OCI-LY7 (cell line): ENCODE measurements at regions not wholly inside any gene's neighbourhood (a gene's known extent, or its start where the extent isn't known, plus 50 kb on each side); places are given as distances from the start of the nearest gene placed in this dataset.

ENCODE experiments used
- BruUV-seq: library from RNA; stranded (reverse); fragments of 400-500 nt; replicated peaks from 2 replicates; lab custom pipeline; 2021; lab: Mats Ljungman, UMichigan
- CTCF ChIA-PET: fragments of 300-600 bp; sonication (Branson Sonifier 250); formaldehyde crosslinking; loops from one replicate; lab custom pipeline; 2022; ENCODE audit warnings: antibody characterized with exemption; ENCODE audit not compliant: unreplicated experiment; lab: Charles Lee
- POLR2A ChIA-PET: fragments of 300-600 bp; sonication (Branson Sonifier 250); formaldehyde crosslinking; loops from one replicate; lab custom pipeline; 2022; ENCODE audit warnings: antibody characterized with exemption; lab: Charles Lee
- DNase-seq: peaks from one replicate; pipeline ENCODE4 v3.0.0-alpha.2; 2015; ENCODE audit warnings: low spot score
- H2AFZ ChIP-seq: fragments of 200-600 bp; sonication (generic), shearing (Covaris generic); 2 replicates; pipeline ENCODE4 v1.6.1; 2014; ENCODE audit warnings: mild to moderate bottlenecking, antibody characterized with exemption, low read length, moderate library complexity
- H3K27ac ChIP-seq: fragments of 200-600 bp; sonication (generic); 2 replicates; pipeline ENCODE4 v1.5.1; 2014; ENCODE audit warnings: mixed run types, low read depth, mild to moderate bottlenecking, moderate library complexity, low read length, inconsistent platforms; ENCODE audit not compliant: poor library complexity, severe bottlenecking
- H3K36me3 ChIP-seq: fragments of 200-600 bp; sonication (generic); 2 replicates; pipeline ENCODE4 v1.6.1; 2014; ENCODE audit warnings: mild to moderate bottlenecking, antibody characterized with exemption, low read length, moderate library complexity, mixed read lengths; ENCODE audit not compliant: insufficient read depth
- H3K4me1 ChIP-seq: fragments of 200-600 bp; sonication (generic); 2 replicates; pipeline ENCODE4 v1.5.1; 2014; ENCODE audit warnings: mild to moderate bottlenecking, low read length; ENCODE audit not compliant: insufficient read depth, poor library complexity, severe bottlenecking
- H3K4me2 ChIP-seq: fragments of 200-600 bp; sonication (generic); 2 replicates; pipeline ENCODE4 v1.6.1; 2014; ENCODE audit warnings: mild to moderate bottlenecking, low read length
- H3K4me3 ChIP-seq: fragments of 200-600 bp; sonication (generic); 2 replicates; pipeline ENCODE4 v1.5.1; 2014; ENCODE audit warnings: mild to moderate bottlenecking, low read depth, low read length; ENCODE audit not compliant: poor library complexity, severe bottlenecking
- H3K79me2 ChIP-seq: fragments of 200-600 bp; sonication (generic); 2 replicates; pipeline ENCODE4 v1.6.1; 2016; ENCODE audit warnings: low read depth, mild to moderate bottlenecking, low read length, moderate library complexity, mixed read lengths; ENCODE audit not compliant: insufficient read depth
- H3K9me2 ChIP-seq: fragments of 200-600 bp; sonication (generic); 2 replicates; pipeline ENCODE4 v1.6.1; 2016; ENCODE audit warnings: mild to moderate bottlenecking, low read length, mixed read lengths; ENCODE audit not compliant: insufficient read depth
- H3K9me3 ChIP-seq: fragments of 200-600 bp; sonication (generic); 2 replicates; pipeline ENCODE4 v1.6.1; 2014; ENCODE audit warnings: mild to moderate bottlenecking, mixed run types, low read length, mixed read lengths
- H4K20me1 ChIP-seq: fragments of 200-600 bp; sonication (generic); 2 replicates; pipeline ENCODE4 v1.6.1; 2014; ENCODE audit warnings: mild to moderate bottlenecking, antibody characterized with exemption, low read length, moderate library complexity, mixed read lengths; ENCODE audit not compliant: insufficient read depth
- EZH2phosphoT487 ChIP-seq: fragments of 200-600 bp; sonication (generic); IDR thresholded peaks from 2 replicates; pipeline ENCODE4 v1.6.1; 2018; ENCODE audit warnings: low read depth, borderline replicate concordance, mild to moderate bottlenecking, mixed run types, antibody characterized with exemption, low read length, moderate library complexity, mixed read lengths
- intact Hi-C: fragments of 100-400 bp; cut with micrococcal nuclease; formaldehyde crosslinking; loops from one replicate; pipeline ENCODE4 v1.10.0; 2022; ENCODE audit not compliant: unreplicated experiment
- TF ChIP-seq, protein P1 (sequence below): fragments of 200-600 bp; sonication (generic); conservative IDR thresholded peaks from 2 replicates; pipeline ENCODE4 v1.5.1; 2014; ENCODE audit warnings: mild to moderate bottlenecking, antibody characterized with exemption, low read length, moderate library complexity, mixed read lengths

DNA sequence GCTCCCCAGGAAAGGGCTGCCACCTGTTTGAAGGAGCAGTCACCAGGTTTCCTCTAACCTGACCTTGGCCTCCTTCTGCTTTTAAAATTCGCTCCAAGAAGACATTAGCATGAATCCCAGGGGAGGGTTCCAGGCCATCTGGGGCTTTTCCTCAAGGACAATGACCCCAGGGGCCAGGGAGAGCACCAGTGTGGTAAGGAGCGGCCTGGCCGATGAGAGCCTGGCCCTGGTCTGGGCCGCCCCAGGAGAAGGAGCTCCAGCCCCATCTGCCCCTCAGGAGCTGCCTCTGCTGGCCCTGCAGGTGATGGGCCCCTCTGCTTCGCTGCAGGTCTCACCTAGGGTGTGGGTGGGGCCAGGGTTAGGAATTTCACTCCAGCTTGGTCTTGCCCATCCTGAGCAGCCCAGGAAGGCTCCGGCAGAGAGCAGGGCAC lies 209.2 kb upstream of the TNRC6C start:
- no TSS peak for BruUV-seq
- Histone ChIP-seq H3K4me3 (no peak overlapping the region), H4K20me1 (no peaks in the 10 kb centered on the region), H3K4me2 (no peak overlapping the region), H3K9me3 (0 out of 2 replicates have a peak, but pooled peaks cover 6% of the 10 kb centered on the region), H3K9me2 (no peaks in the 10 kb centered on the region), H3K4me1 (no peaks in the 10 kb centered on the region), H3K79me2 (no peaks in the 10 kb centered on the region), H3K27ac (no peak overlapping the region), H2AFZ (no peak overlapping the region), H3K36me3 (no peaks in the 10 kb centered on the region)
- CTCF ChIA-PET: no interaction called here
- intact Hi-C loops: loop anchor here (10.0 kb wide), 1 partner anchor 205 kb away; no protein-coding TSS in a partner anchor
- DNase-seq: no peak
- POLR2A ChIA-PET: no interaction called here
- TF ChIP-seq, protein P1, sequence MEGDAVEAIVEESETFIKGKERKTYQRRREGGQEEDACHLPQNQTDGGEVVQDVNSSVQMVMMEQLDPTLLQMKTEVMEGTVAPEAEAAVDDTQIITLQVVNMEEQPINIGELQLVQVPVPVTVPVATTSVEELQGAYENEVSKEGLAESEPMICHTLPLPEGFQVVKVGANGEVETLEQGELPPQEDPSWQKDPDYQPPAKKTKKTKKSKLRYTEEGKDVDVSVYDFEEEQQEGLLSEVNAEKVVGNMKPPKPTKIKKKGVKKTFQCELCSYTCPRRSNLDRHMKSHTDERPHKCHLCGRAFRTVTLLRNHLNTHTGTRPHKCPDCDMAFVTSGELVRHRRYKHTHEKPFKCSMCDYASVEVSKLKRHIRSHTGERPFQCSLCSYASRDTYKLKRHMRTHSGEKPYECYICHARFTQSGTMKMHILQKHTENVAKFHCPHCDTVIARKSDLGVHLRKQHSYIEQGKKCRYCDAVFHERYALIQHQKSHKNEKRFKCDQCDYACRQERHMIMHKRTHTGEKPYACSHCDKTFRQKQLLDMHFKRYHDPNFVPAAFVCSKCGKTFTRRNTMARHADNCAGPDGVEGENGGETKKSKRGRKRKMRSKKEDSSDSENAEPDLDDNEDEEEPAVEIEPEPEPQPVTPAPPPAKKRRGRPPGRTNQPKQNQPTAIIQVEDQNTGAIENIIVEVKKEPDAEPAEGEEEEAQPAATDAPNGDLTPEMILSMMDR: no peak
- no peak for TF ChIP-seq EZH2phosphoT487

DNA sequence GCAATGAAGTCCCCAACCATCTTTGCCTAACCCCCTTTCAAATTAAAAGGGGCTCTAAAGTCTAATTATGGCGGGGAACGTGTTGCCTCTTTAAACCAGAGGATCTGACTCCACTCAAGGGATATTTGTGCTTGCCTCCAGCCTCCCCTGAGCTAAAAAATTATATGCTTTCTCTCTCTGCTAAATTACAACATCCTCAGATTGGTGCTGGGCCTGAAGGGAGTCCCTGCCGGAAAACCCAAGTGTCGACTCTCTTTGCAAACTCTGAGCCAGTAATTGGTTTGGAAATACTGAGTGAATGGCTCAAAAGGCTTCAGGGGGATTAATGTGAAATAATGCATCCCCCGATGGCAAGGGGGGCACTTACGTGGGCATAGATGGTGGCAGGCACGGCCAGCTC lies 208.5 kb upstream of the TNRC6C start:
- ChIA-PET POLR2A (no interaction called here), CTCF (no interaction called here)

DNA sequence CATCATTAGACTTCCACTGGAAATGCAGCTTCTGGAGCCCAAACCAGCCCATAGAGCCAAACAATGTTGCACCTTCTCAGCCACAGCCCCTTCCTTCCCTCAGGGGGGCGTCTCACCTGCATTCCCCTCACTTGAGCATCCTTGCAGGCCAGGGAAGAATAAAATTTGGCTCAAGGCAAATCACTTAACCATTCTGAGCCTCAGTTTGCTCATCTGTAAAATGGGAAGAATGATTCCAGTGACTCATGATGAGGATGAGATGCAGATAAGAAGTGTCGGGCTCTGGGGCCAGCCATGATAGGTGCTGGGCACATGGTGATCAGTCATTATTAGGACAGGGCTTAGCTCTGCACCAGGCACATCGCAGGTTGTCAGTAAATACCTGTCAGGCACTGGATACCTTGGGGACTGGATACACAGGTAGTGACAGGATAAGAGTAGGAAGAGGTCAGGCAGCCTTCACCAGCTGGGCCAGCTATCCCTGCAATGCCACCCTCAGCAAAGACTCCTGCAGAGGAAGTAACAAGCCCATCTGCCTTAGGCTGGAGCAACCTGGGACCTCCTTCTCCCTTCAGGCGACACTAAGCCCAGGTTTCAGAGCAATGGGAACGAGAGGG lies 208.0 kb upstream of the TNRC6C start:
- POLR2A ChIA-PET: no interaction called here
- Histone ChIP-seq H3K4me2 (no peak overlapping the region), H3K4me3 (no peak overlapping the region), H2AFZ (no peak overlapping the region), H3K36me3 (no peaks in the 10 kb centered on the region), H3K79me2 (no peaks in the 10 kb centered on the region), H3K4me1 (no peaks in the 10 kb centered on the region), H3K27ac (no peak overlapping the region), H3K9me2 (no peaks in the 10 kb centered on the region), H3K9me3 (no peaks in the 10 kb centered on the region), H4K20me1 (no peaks in the 10 kb centered on the region)
- DNase-seq: no peak
- intact Hi-C loops: no loop called here
- no peak for TF ChIP-seq EZH2phosphoT487
- TF ChIP-seq, protein P1: no peak
- BruUV-seq: no TSS peak
- CTCF ChIA-PET: no interaction called here

More for the DNA sequence above, 208.5 kb upstream of the TNRC6C start:
- no TSS peak for BruUV-seq
- H3K36me3 ChIP-seq: no peaks in the 10 kb centered on the region
- H3K9me3 ChIP-seq: 0 out of 2 replicates have a peak, but pooled peaks cover 5% of the 10 kb centered on the region
- TF ChIP-seq EZH2phosphoT487: no peak
- H2AFZ ChIP-seq: no peak overlapping the region
- H3K4me3 ChIP-seq: no peak overlapping the region
- intact Hi-C loops: loop anchor here (10.0 kb wide), 1 partner anchor 205 kb away; no protein-coding TSS in a partner anchor
- no peaks in the 10 kb centered on the region for H3K79me2 ChIP-seq
- no peak for DNase-seq
- no peaks in the 10 kb centered on the region for H4K20me1 ChIP-seq
- no peaks in the 10 kb centered on the region for H3K4me1 ChIP-seq
- H3K4me2 ChIP-seq: no peak overlapping the region
- H3K9me2 ChIP-seq: no peaks in the 10 kb centered on the region
- H3K27ac ChIP-seq: no peak overlapping the region
